Stimulated activated CD8-positive, alpha-beta memory T cell treated with anti-CD3 and anti-CD28 coated beads, Interleukin-4, amount 100 ng/mL, for 1 hour (primary cell): ENCODE measurements at regions not wholly inside any gene's neighbourhood (a gene's known extent, or its start where the extent isn't known, plus 50 kb on each side); places are given as distances from the start of the nearest gene placed in this dataset.

Source experiments
- DNase-seq, 2 donors: peaks; one replicate each; pipeline ENCODE4 v3.0.0-alpha.2; 2020; ENCODE audit warnings: low read depth in 2 of 2, low spot score in 1 of 2

- no peak for DNase-seq
Measured at GRCh38 chr1:221184131-221184794, 305.0 kb downstream of the HLX start.

- DNase-seq: no peak
Measured at GRCh38 chr1:221187174-221187573, 307.9 kb downstream of the HLX start.

GRCh38 chr1:221188458-221188857 lies 309.2 kb downstream of the HLX start:
- DNase-seq: no peak

- no peak for DNase-seq
Measured at GRCh38 chr1:221190249-221190648, 311.0 kb downstream of the HLX start.

- DNase-seq: no peak
Measured at GRCh38 chr1:221192055-221192454, 312.8 kb downstream of the HLX start.

- no peak for DNase-seq
Measured at GRCh38 chr1:221200464-221200863, 321.2 kb downstream of the HLX start.

GRCh38 chr1:221201773-221202172 lies 322.5 kb downstream of the HLX start:
- no peak for DNase-seq

- peak; percentile 17 to 31 for DNase-seq
Measured at GRCh38 chr1:221203224-221204054, 324.2 kb downstream of the HLX start.

GRCh38 chr1:221204055-221204833 lies 325.0 kb downstream of the HLX start:
- DNase-seq: no peak

GRCh38 chr1:221206076-221206475 lies 326.8 kb downstream of the HLX start:
- no peak for DNase-seq

- DNase-seq: no peak
Measured at GRCh38 chr1:221212926-221213325, 333.7 kb downstream of the HLX start.

GRCh38 chr1:221217029-221217428 lies 337.8 kb downstream of the HLX start:
- DNase-seq: no peak

GRCh38 chr1:221223281-221223680 lies 344.0 kb downstream of the HLX start:
- no peak for DNase-seq

GRCh38 chr1:221227460-221227859 lies 348.2 kb downstream of the HLX start:
- DNase-seq: no peak

GRCh38 chr1:221227872-221228337 lies 348.7 kb downstream of the HLX start:
- no peak for DNase-seq

GRCh38 chr1:221228594-221228993 lies 349.4 kb downstream of the HLX start:
- DNase-seq: no peak

- DNase-seq: no peak
Measured at GRCh38 chr1:221230605-221231004, 351.4 kb downstream of the HLX start.

- DNase-seq: no peak
Measured at GRCh38 chr1:221234791-221235190, 355.5 kb downstream of the HLX start.

GRCh38 chr1:221237587-221237986 lies 358.3 kb downstream of the HLX start:
- no peak for DNase-seq

GRCh38 chr1:221239181-221239580 lies 359.9 kb downstream of the HLX start:
- no peak for DNase-seq

GRCh38 chr1:221239792-221240191 lies 360.5 kb downstream of the HLX start:
- no peak for DNase-seq

GRCh38 chr1:221240690-221241089 lies 361.4 kb downstream of the HLX start:
- DNase-seq: no peak
